CD4-positive, alpha-beta T cell (primary cell): ENCODE measurements at regions not wholly inside any gene's neighbourhood (a gene's known extent, or its start where the extent isn't known, plus 50 kb on each side); places are given as distances from the start of the nearest gene placed in this dataset.

Experiments used
- ATAC-seq: fragments of 200-7000 bp; cut with Tn5 transposase; one replicate; pipeline ENCODE4 v1.10.0; 2022; ENCODE audit warnings: mild to moderate bottlenecking; ENCODE audit not compliant: poor library complexity
- CTCF ChIA-PET: fragments of 350-600 bp; sonication (Branson Sonifier 250); formaldehyde crosslinking; loops from one replicate; lab custom pipeline; 2021; ENCODE audit warnings: antibody characterized with exemption, inconsistent platforms; lab: Charles Lee
- POLR2A ChIA-PET: fragments of 350-600 bp; sonication (Branson Sonifier 250); formaldehyde crosslinking; loops from one replicate; lab custom pipeline; 2021; ENCODE audit warnings: antibody characterized with exemption, inconsistent platforms; lab: Charles Lee
- DNase-seq, 14 experiments: peaks; one replicate each; pipeline ENCODE4 v3.0.0-alpha.2; 2013 to 2020; ENCODE audit warnings: mixed read lengths in 2 of 14
- H3K27ac ChIP-seq, 2 donors: one replicate each; pipeline versions ENCODE4 v1.5.1 to v1.7.0; 2013; ENCODE audit warnings: low read length in 2 of 2, low read depth in 1 of 2, mild to moderate bottlenecking in 1 of 2
- H3K27me3 ChIP-seq, 2 experiments: 1 replicate in 1 of 2; 2 replicates in 1 of 2; pipeline versions ENCODE4 v1.6.1 to v1.7.0; 2013; ENCODE audit warnings: low read length in 2 of 2, control low read depth in 1 of 2, mild to moderate bottlenecking in 1 of 2, moderate library complexity in 1 of 2; ENCODE audit not compliant: insufficient read depth in 2 of 2, control insufficient read depth in 1 of 2
- H3K36me3 ChIP-seq: one replicate; pipeline ENCODE4 v1.6.1; 2013; ENCODE audit warnings: low read length, control low read depth; ENCODE audit not compliant: insufficient read depth
- H3K4me1 ChIP-seq: one replicate; pipeline ENCODE4 v1.6.1; 2013; ENCODE audit warnings: low read length, control low read depth; ENCODE audit not compliant: insufficient read depth
- H3K4me3 ChIP-seq: one replicate; pipeline ENCODE4 v1.5.1; 2013; ENCODE audit warnings: mild to moderate bottlenecking, low read length, moderate library complexity
- H3K9me3 ChIP-seq, 2 experiments: 1 replicate in 1 of 2; 2 replicates in 1 of 2; pipeline versions ENCODE4 v1.6.1 to v1.7.0; 2013; ENCODE audit warnings: low read length in 2 of 2, mild to moderate bottlenecking in 2 of 2, control low read depth in 1 of 2, moderate library complexity in 1 of 2; ENCODE audit not compliant: control insufficient read depth in 1 of 2, insufficient read depth in 1 of 2
- H3K27ac Mint-ChIP-seq: one replicate; pipeline ENCODE4 v1.8.0; 2020; ENCODE audit warnings: mixed read lengths
- H3K27me3 Mint-ChIP-seq: one replicate; pipeline ENCODE4 v1.8.0; 2021; ENCODE audit warnings: mixed read lengths
- H3K36me3 Mint-ChIP-seq: one replicate; pipeline ENCODE4 v1.8.0; 2021; ENCODE audit warnings: low read depth, mixed read lengths
- H3K4me1 Mint-ChIP-seq: one replicate; pipeline ENCODE4 v1.8.0; 2021; ENCODE audit warnings: low read depth, mixed read lengths
- H3K4me3 Mint-ChIP-seq: one replicate; pipeline ENCODE4 v1.8.0; 2020; ENCODE audit warnings: mild to moderate bottlenecking, mixed read lengths
- H3K9me3 Mint-ChIP-seq: one replicate; pipeline ENCODE4 v1.8.0; 2020; ENCODE audit warnings: mixed read lengths
- intact Hi-C, 2 experiments: fragments of 100-400 bp; cut with DNase I in 1 of 2; cut with micrococcal nuclease in 1 of 2; formaldehyde crosslinking; loops; one replicate each; pipeline versions ENCODE4 v1.15.1 to v1.9.0; 2023 to 2025; cut with DNase I, micrococcal nuclease
- TF ChIP-seq, protein P1 (sequence below): fragments of 200-600 bp; IDR thresholded peaks from one replicate; pipeline ENCODE4 v1.8.0; 2022; ENCODE audit warnings: antibody characterized with exemption, mild to moderate bottlenecking

DNA sequence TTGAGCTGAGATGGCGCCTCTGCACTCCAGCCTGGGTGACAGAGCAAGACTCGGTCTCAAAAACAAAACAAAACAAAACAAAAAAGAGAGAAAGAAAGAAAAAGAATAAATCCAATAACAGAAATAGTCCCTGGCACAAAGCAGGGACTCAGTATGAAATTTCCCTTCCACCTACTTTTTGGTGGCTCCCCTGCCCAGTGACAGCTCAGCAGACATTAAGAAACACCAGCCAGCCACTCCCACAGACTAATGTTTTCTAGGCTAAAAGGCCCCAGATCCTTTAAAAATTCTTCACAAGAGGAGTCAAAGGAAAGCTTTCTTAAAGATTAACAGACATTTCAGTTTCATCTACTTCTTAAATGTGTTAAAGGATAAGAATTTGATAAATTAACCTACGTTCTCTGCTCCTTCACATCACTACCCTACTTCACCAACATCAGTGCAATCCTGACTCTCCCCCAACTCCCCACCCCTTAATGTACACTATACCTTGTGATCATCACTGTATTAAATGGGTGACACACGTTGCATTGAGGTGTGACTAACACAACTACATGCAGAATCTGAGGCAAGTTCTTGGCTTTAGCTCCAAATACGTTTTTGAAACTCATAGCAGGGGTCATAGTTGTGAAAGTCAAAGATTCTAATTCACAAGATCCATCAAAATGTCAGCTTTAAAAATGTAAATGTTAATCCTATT is 114.5 kb upstream of the CAV2 start:
- DNase-seq = no peak
- peaks cover 10% of the 10 kb centered on the region for H3K27me3 Mint-ChIP-seq
- Histone ChIP-seq H3K4me3 (no peak overlapping the region), H3K27me3 (peaks cover 0 to 7% of the 10 kb centered on the region in 2 experiments), H3K27ac (no peak overlapping the region), H3K4me1 (no peaks in the 10 kb centered on the region), H3K9me3 (no peaks in the 10 kb centered on the region), H3K36me3 (no peaks in the 10 kb centered on the region)
- no peaks in the 10 kb centered on the region for H3K9me3 Mint-ChIP-seq
- no peaks in the 10 kb centered on the region for H3K4me1 Mint-ChIP-seq
- no peak overlapping the region for H3K27ac Mint-ChIP-seq
- intact Hi-C loops = no loop called here
- ChIA-PET POLR2A (no interaction called here), CTCF (no interaction called here)
- TF ChIP-seq, protein P1, sequence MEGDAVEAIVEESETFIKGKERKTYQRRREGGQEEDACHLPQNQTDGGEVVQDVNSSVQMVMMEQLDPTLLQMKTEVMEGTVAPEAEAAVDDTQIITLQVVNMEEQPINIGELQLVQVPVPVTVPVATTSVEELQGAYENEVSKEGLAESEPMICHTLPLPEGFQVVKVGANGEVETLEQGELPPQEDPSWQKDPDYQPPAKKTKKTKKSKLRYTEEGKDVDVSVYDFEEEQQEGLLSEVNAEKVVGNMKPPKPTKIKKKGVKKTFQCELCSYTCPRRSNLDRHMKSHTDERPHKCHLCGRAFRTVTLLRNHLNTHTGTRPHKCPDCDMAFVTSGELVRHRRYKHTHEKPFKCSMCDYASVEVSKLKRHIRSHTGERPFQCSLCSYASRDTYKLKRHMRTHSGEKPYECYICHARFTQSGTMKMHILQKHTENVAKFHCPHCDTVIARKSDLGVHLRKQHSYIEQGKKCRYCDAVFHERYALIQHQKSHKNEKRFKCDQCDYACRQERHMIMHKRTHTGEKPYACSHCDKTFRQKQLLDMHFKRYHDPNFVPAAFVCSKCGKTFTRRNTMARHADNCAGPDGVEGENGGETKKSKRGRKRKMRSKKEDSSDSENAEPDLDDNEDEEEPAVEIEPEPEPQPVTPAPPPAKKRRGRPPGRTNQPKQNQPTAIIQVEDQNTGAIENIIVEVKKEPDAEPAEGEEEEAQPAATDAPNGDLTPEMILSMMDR = no peak
- no peaks in the 10 kb centered on the region for H3K36me3 Mint-ChIP-seq
- no peak for ATAC-seq
- H3K4me3 Mint-ChIP-seq = no peak overlapping the region

DNA sequence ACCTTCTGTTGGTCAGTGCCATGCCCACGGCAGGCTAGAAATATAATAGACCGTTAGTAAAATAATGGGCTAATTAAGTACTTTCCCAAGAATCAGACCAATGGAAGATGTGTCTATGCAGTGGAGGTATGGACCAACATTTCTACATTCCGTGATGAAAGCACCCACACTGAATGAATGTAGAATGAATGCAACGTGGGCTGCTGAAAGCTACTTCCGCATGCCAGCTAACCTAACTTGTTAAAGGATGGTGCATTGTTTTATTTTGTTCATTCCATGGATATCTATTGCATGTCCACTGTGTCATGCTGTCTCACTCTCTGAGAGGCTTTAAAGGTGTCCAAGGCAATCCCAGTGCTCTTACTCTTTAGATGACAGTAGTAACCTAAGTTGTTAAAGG is 112.9 kb upstream of the CAV2 start:
- ChIA-PET POLR2A (no interaction called here), CTCF (no interaction called here)
- Histone ChIP-seq H3K4me1 (no peaks in the 10 kb centered on the region), H3K4me3 (no peak overlapping the region), H3K27ac (no peak overlapping the region), H3K27me3 (peaks cover 0 to 10% of the 10 kb centered on the region in 2 experiments), H3K9me3 (no peaks in the 10 kb centered on the region), H3K36me3 (no peaks in the 10 kb centered on the region)
- H3K4me3 Mint-ChIP-seq = no peak overlapping the region
- intact Hi-C loops = no loop called here
- no peaks in the 10 kb centered on the region for H3K9me3 Mint-ChIP-seq
- no peak overlapping the region for H3K27ac Mint-ChIP-seq
- H3K27me3 Mint-ChIP-seq = peaks cover 11% of the 10 kb centered on the region
- DNase-seq = no peak
- TF ChIP-seq, protein P1 = no peak
- no peak for ATAC-seq
- no peaks in the 10 kb centered on the region for H3K4me1 Mint-ChIP-seq
- H3K36me3 Mint-ChIP-seq = no peaks in the 10 kb centered on the region

DNA sequence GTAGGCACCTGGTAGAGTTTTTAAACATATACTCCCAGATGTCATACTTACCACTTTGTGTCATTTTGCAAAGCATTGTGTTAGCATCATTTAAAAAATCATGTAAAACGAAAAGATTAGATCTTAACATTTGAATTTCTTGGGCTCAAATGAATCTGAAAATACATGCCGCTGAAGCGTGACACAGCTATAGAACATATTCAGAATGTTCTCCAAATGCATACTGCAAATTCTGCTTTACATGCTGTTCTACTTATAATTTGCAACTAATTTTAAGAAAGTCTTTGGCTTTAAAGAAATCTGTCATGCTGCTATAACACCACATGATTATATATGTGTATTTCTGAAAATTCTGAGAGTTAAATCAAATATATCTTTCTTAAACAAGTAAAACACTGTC is 109.2 kb upstream of the CAV2 start:
- H3K27ac Mint-ChIP-seq = no peak overlapping the region
- ChIA-PET POLR2A (no interaction called here), CTCF (no interaction called here)
- Histone ChIP-seq H3K4me3 (no peak overlapping the region), H3K9me3 (no peaks in the 10 kb centered on the region), H3K27ac (no peak overlapping the region), H3K27me3 (peaks cover 0 to 10% of the 10 kb centered on the region in 2 experiments), H3K36me3 (no peaks in the 10 kb centered on the region), H3K4me1 (no peaks in the 10 kb centered on the region)
- H3K4me1 Mint-ChIP-seq = no peaks in the 10 kb centered on the region
- peaks cover 27% of the 10 kb centered on the region for H3K27me3 Mint-ChIP-seq
- no peak for DNase-seq
- no peaks in the 10 kb centered on the region for H3K9me3 Mint-ChIP-seq
- intact Hi-C loops = no loop called here
- H3K36me3 Mint-ChIP-seq = no peaks in the 10 kb centered on the region
- no peak overlapping the region for H3K4me3 Mint-ChIP-seq
- no peak for ATAC-seq
- TF ChIP-seq, protein P1 = no peak
